Spleen (tissue), 11 donors: ENCODE measurements at regions not wholly inside any gene's neighbourhood (a gene's known extent, or its start where the extent isn't known, plus 50 kb on each side); places are given as distances from the start of the nearest gene placed in this dataset.

Experiments
- DNase-seq: peaks from one replicate; pipeline ENCODE4 v3.0.0-alpha.2; 2020
- H3K27ac ChIP-seq, 8 donors: fragments of 200-600 bp; sonication (generic) in 7 of 8; 1 replicate in 4 of 8; 2 replicates in 4 of 8; pipeline versions ENCODE4 v1.5.0 to v1.8.0; 2016 to 2021; ENCODE audit warnings: inconsistent platforms in 4 of 8, mild to moderate bottlenecking in 4 of 8, moderate library complexity in 1 of 8
- H3K27me3 ChIP-seq, 7 donors: fragments of 200-600 bp; sonication (generic) in 6 of 7; replicated peaks in 1 of 7; 1 replicate in 4 of 7; 2 replicates in 3 of 7; pipeline versions ENCODE4 v1.5.0 to v1.8.0; 2016 to 2021; ENCODE audit warnings: inconsistent platforms in 3 of 7, mild to moderate bottlenecking in 1 of 7
- H3K36me3 ChIP-seq, 6 donors: fragments of 200-600 bp; sonication (generic) in 5 of 6; 1 replicate in 4 of 6; 2 replicates in 2 of 6; pipeline versions ENCODE4 v1.5.0 to v1.8.0; 2016 to 2021; ENCODE audit warnings: inconsistent platforms in 2 of 6
- H3K4me1 ChIP-seq, 6 donors: fragments of 200-600 bp; sonication (generic) in 5 of 6; 1 replicate in 3 of 6; 2 replicates in 3 of 6; pipeline versions ENCODE4 v1.5.0 to v1.8.0; 2016 to 2021; ENCODE audit warnings: inconsistent platforms in 3 of 6
- H3K4me3 ChIP-seq, 8 donors: fragments of 200-600 bp; sonication (generic) in 7 of 8; 1 replicate in 4 of 8; 2 replicates in 4 of 8; pipeline versions ENCODE4 v1.5.0 to v1.8.0; 2016 to 2021; ENCODE audit warnings: inconsistent platforms in 4 of 8, mild to moderate bottlenecking in 4 of 8, moderate library complexity in 2 of 8
- H3K9me3 ChIP-seq, 8 donors: fragments of 200-600 bp; sonication (generic) in 7 of 8; 1 replicate in 4 of 8; 2 replicates in 4 of 8; pipeline versions ENCODE4 v1.5.0 to v1.8.0; 2016 to 2021; ENCODE audit warnings: inconsistent platforms in 4 of 8
- POLR2A ChIP-seq, 3 donors: fragments of 450-650 bp; IDR thresholded peaks; one replicate each; pipeline ENCODE4 v1.5.1; 2017; ENCODE audit warnings: antibody characterized with exemption in 3 of 3, mild to moderate bottlenecking in 1 of 3
- POLR2AphosphoS5 ChIP-seq, 3 donors: sonication (generic); formaldehyde crosslinking; IDR thresholded peaks; one replicate each; pipeline ENCODE4 v1.5.1; 2017; ENCODE audit warnings: antibody characterized with exemption in 3 of 3
- WGBS, 5 donors: extraction: QIAGEN DNeasy Blood & Tissue Kit in 3 of 5; methylation state at CpG; one replicate each; pipeline versions ENCODE4 v1.1.5 to v1.1.7; 2013 to 2018; 5-methylcytosine and 5-hydroxymethylcytosine counted together
- intact Hi-C: fragments of 100-400 bp; cut with DNase I; formaldehyde crosslinking; loops from one replicate; pipeline ENCODE4 v1.15.0; 2023; ENCODE audit warnings: low total_unique reads
- TF ChIP-seq, protein P1 (sequence below), 11 experiments: fragments of 200-600 bp in 7 of 11; fragments of 450-650 bp in 4 of 11; sonication (generic) in 4 of 11; IDR thresholded peaks in 8 of 11; conservative IDR thresholded peaks in 3 of 11; 1 replicate in 7 of 11; 2 replicates in 4 of 11; pipeline versions ENCODE4 v1.4.0 to v1.8.0; 2016 to 2021; ENCODE audit warnings: antibody characterized with exemption in 11 of 11, inconsistent platforms in 4 of 11, mild to moderate bottlenecking in 1 of 11
- donor health status: healthy with polysubstance abuse.
- donor health status: DM: no; HTN: no; CAD: no; lungs with moderate emphysema.
- donor health status: DM: no; HTN: no; CAD: no.
- donor health status: Bipolar disorder and iron deficiency.
- donor health status: healthy.
- donor health status: DM: no; HTN: no; CAD: no.
- donor health status: DM: yes; HTN: yes; CAD: no.

GRCh38 chr20:23278172-23278571 lies 72.4 kb upstream of the NXT1 start:
- Histone ChIP-seq H3K9me3 (no peaks in the 10 kb centered on the region), H3K4me3 (no peak overlapping the region), H3K4me1 (no peaks in the 10 kb centered on the region), H3K27ac (no peak overlapping the region), H3K36me3 (no peaks in the 10 kb centered on the region), H3K27me3 (peaks cover 0 to 6% (median 0%) of the 10 kb centered on the region in 7 donors)
- 83 to 94% (median 89%) methylated on average over 4 of the region's 4 CpGs for WGBS, 5 donors
- intact Hi-C loops = no loop called here
- DNase-seq = no peak
- TF ChIP-seq POLR2AphosphoS5 (IDR thresholded peaks at IDR 0.05) (no peak), POLR2A (IDR thresholded peaks at IDR 0.05) (no peak)
- TF ChIP-seq, protein P1, sequence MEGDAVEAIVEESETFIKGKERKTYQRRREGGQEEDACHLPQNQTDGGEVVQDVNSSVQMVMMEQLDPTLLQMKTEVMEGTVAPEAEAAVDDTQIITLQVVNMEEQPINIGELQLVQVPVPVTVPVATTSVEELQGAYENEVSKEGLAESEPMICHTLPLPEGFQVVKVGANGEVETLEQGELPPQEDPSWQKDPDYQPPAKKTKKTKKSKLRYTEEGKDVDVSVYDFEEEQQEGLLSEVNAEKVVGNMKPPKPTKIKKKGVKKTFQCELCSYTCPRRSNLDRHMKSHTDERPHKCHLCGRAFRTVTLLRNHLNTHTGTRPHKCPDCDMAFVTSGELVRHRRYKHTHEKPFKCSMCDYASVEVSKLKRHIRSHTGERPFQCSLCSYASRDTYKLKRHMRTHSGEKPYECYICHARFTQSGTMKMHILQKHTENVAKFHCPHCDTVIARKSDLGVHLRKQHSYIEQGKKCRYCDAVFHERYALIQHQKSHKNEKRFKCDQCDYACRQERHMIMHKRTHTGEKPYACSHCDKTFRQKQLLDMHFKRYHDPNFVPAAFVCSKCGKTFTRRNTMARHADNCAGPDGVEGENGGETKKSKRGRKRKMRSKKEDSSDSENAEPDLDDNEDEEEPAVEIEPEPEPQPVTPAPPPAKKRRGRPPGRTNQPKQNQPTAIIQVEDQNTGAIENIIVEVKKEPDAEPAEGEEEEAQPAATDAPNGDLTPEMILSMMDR (IDR thresholded peaks at IDR 0.05 in 8 of 11, conservative IDR thresholded peaks at IDR 0.05 in 3 of 11) = no peak

DNA sequence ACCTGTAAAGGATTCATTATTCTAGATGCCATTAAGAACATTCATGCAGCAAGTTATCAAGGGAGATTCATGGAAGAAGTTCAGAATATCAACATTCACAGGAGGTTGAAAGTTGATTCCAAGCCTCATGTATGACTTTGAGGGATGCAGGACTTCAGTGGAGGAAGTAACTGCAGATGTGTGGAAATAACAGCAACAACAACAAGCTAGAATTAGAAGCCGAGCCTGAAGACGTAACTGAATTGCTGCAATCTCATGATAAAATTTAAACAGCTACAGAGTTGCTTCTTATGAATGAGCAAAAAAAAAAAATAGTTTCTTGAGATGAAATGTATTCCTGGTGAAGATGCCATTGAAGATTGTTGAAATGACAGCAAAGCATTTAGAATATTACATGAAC lies 73.3 kb upstream of the NXT1 start:
- H3K36me3 ChIP-seq = no peaks in the 10 kb centered on the region
- WGBS, 5 donors = 56 to 87% (median 78%) methylated on average over 2 of the region's 2 CpGs
- H3K4me1 ChIP-seq = no peaks in the 10 kb centered on the region
- DNase-seq = no peak
- H3K27ac ChIP-seq = no peak overlapping the region
- no peaks in the 10 kb centered on the region for H3K9me3 ChIP-seq
- H3K27me3 ChIP-seq = no peaks in the 10 kb centered on the region
- TF ChIP-seq POLR2A (IDR thresholded peaks at IDR 0.05) (no peak), POLR2AphosphoS5 (IDR thresholded peaks at IDR 0.05) (no peak)
- TF ChIP-seq, protein P1 (IDR thresholded peaks at IDR 0.05 in 8 of 11, conservative IDR thresholded peaks at IDR 0.05 in 3 of 11) = no peak
- no peak overlapping the region for H3K4me3 ChIP-seq
- intact Hi-C loops = no loop called here

GRCh38 chr20:23273776-23274175 lies 76.8 kb upstream of the NXT1 start:
- Histone ChIP-seq H3K4me3 (no peak overlapping the region), H3K27ac (no peak overlapping the region), H3K4me1 (no peaks in the 10 kb centered on the region), H3K9me3 (peaks cover 0 to 13% (median 7%) of the 10 kb centered on the region in 8 donors), H3K36me3 (no peaks in the 10 kb centered on the region), H3K27me3 (no peaks in the 10 kb centered on the region)
- no peak for TF ChIP-seq POLR2AphosphoS5 (IDR thresholded peaks at IDR 0.05)
- no peak for TF ChIP-seq POLR2A (IDR thresholded peaks at IDR 0.05)
- TF ChIP-seq, protein P1 (IDR thresholded peaks at IDR 0.05 in 8 of 11, conservative IDR thresholded peaks at IDR 0.05 in 3 of 11) = no peak
- WGBS, 5 donors = 79 to 100% (median 90%) methylated on average over 1 to 3 of the region's 3 CpGs
- intact Hi-C loops = no loop called here
- DNase-seq = peak; percentile 55

GRCh38 chr20:23272176-23273029 lies 78.2 kb upstream of the NXT1 start:
- Histone ChIP-seq H3K9me3 (peaks cover 0 to 19% (median 10%) of the 10 kb centered on the region in 8 donors), H3K36me3 (no peaks in the 10 kb centered on the region), H3K27me3 (no peaks in the 10 kb centered on the region), H3K4me1 (no peaks in the 10 kb centered on the region), H3K27ac (no peak overlapping the region), H3K4me3 (no peak overlapping the region)
- TF ChIP-seq POLR2AphosphoS5 (IDR thresholded peaks at IDR 0.05) = no peak
- TF ChIP-seq, protein P1 (IDR thresholded peaks at IDR 0.05 in 8 of 11, conservative IDR thresholded peaks at IDR 0.05 in 3 of 11) = no peak
- TF ChIP-seq POLR2A (IDR thresholded peaks at IDR 0.05) = no peak
- 70 to 92% (median 92%) methylated on average over 6 of the region's 6 CpGs for WGBS, 5 donors
- intact Hi-C loops = no loop called here
- DNase-seq = peak; percentile 36
